PFSK-1 (cell line): ENCODE measurements at regions not wholly inside any gene's neighbourhood (a gene's known extent, or its start where the extent isn't known, plus 50 kb on each side); places are given as distances from the start of the nearest gene placed in this dataset.

Experiments used
- FOXP2 ChIP-seq: optimal IDR thresholded peaks from 2 replicates; pipeline ENCODE3; 2011; ENCODE audit warnings: borderline replicate concordance, control low read depth, inconsistent platforms; ENCODE audit not compliant: insufficient read depth; ENCODE audit errors: extremely low read length, extremely low read depth
- POLR2AphosphoS5 ChIP-seq: IDR thresholded peaks from 2 replicates; pipeline ENCODE4 v1.6.1; 2012; ENCODE audit warnings: low read depth, mild to moderate bottlenecking, control low read depth, low read length, moderate library complexity
- SIN3A ChIP-seq: IDR thresholded peaks from 2 replicates; pipeline ENCODE4 v1.6.1; 2012; ENCODE audit warnings: mild to moderate bottlenecking, low read length, moderate library complexity, borderline replicate concordance; ENCODE audit not compliant: insufficient read depth
- TAF1 ChIP-seq: IDR thresholded peaks from 2 replicates; pipeline ENCODE4 v1.6.1; 2012; ENCODE audit warnings: low read length, control low read depth, borderline replicate concordance; ENCODE audit not compliant: insufficient read depth
- TF ChIP-seq, protein P1 (sequence below), 2 experiments: IDR thresholded peaks; 2 replicates each; pipeline versions ENCODE4 v1.6.1 to v1.8.0; 2011 to 2012; ENCODE audit warnings: low read depth in 2 of 2, low read length in 2 of 2, control low read depth in 1 of 2, inconsistent platforms in 1 of 2, mild to moderate bottlenecking in 1 of 2, moderate library complexity in 1 of 2; ENCODE audit not compliant: insufficient read depth in 1 of 2

DNA sequence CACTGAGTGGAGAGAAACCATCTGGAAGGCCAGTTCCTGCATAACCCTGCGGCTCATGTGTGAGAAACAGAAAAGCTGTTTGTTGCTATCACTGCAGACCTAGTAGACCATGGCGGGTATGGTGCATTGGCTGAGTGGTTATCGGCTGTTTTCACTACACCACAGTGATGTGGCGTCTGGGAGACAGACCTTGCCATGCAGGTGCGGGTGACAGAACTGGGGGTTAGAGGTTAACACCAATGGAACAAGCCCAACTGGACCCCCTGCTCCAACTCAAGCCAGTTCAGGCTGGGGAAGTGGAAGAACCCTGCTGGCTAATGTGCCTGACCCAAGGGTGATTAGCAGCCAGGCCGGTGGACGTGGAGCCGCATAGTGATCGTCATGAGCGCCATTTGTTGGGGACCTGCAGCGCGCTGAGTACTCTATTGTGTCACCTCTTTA is 91.9 kb downstream of the IRF8 start:
- TF ChIP-seq SIN3A (no peak), POLR2AphosphoS5 (no peak), FOXP2 (no peak), TAF1 (no peak)
- TF ChIP-seq, protein P1, sequence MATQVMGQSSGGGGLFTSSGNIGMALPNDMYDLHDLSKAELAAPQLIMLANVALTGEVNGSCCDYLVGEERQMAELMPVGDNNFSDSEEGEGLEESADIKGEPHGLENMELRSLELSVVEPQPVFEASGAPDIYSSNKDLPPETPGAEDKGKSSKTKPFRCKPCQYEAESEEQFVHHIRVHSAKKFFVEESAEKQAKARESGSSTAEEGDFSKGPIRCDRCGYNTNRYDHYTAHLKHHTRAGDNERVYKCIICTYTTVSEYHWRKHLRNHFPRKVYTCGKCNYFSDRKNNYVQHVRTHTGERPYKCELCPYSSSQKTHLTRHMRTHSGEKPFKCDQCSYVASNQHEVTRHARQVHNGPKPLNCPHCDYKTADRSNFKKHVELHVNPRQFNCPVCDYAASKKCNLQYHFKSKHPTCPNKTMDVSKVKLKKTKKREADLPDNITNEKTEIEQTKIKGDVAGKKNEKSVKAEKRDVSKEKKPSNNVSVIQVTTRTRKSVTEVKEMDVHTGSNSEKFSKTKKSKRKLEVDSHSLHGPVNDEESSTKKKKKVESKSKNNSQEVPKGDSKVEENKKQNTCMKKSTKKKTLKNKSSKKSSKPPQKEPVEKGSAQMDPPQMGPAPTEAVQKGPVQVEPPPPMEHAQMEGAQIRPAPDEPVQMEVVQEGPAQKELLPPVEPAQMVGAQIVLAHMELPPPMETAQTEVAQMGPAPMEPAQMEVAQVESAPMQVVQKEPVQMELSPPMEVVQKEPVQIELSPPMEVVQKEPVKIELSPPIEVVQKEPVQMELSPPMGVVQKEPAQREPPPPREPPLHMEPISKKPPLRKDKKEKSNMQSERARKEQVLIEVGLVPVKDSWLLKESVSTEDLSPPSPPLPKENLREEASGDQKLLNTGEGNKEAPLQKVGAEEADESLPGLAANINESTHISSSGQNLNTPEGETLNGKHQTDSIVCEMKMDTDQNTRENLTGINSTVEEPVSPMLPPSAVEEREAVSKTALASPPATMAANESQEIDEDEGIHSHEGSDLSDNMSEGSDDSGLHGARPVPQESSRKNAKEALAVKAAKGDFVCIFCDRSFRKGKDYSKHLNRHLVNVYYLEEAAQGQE (IDR thresholded peaks at IDR 0.05; ENCODE audit: insufficient read depth in 1 of 2, low read depth in 2 of 2, low read length in 2 of 2): no peak

GRCh38 chr16:85991425-85991824 is 92.5 kb downstream of the IRF8 start:
- TF ChIP-seq POLR2AphosphoS5 (no peak), TAF1 (no peak), FOXP2 (no peak), SIN3A (no peak)
- TF ChIP-seq, protein P1 (IDR thresholded peaks at IDR 0.05; ENCODE audit: insufficient read depth in 1 of 2, low read depth in 2 of 2, low read length in 2 of 2): no peak

- TF ChIP-seq FOXP2 (no peak), TAF1 (no peak), POLR2AphosphoS5 (no peak), SIN3A (no peak)
- TF ChIP-seq, protein P1 (IDR thresholded peaks at IDR 0.05; ENCODE audit: insufficient read depth in 1 of 2, low read depth in 2 of 2, low read length in 2 of 2): no peak
Measured at GRCh38 chr16:85991856-85992255, 92.9 kb downstream of the IRF8 start.

DNA sequence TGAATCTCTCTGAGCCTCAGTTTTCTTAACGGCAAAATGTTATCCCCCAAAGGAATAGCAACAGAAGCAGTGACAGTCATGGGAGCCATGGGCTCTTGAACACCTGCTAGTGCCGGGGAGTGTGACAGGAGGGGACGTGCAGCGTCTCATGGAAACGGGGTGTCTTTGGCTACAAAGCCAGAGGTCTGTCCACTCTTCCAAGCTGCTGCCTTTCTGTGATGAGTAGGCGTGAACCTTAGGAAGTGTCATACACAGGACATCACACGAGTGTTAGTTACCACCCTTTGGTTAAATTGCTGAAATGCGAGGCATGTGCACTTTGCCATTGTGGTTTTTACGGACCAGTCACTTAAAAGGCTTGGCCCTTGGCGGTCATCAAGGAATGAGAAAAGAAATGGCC is 93.4 kb downstream of the IRF8 start:
- TF ChIP-seq POLR2AphosphoS5 (no peak), FOXP2 (no peak), TAF1 (no peak), SIN3A (no peak)
- TF ChIP-seq, protein P1 (IDR thresholded peaks at IDR 0.05; ENCODE audit: insufficient read depth in 1 of 2, low read depth in 2 of 2, low read length in 2 of 2): no peak

DNA sequence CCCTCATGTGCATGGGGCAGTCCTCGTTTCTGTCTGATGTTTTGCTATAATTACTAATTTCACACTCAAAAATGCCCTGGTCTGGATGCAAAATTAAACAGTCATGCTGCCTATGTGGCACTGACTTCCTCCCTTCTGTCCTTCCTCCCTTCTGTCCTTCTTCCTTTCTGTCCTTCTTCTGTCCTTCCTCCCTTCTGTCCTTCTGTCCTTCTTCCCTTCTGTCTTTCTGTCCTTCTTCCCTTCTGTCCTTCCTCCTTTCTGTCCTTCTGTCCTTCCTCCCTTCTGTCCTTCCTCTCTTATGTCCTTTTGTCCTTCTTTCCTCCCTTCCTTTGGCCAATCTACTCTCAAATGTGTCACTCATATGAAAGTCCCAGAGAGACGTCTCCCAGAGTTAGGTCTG is 93.8 kb downstream of the IRF8 start:
- no peak for TF ChIP-seq SIN3A
- no peak for TF ChIP-seq FOXP2
- no peak for TF ChIP-seq POLR2AphosphoS5
- no peak for TF ChIP-seq TAF1
- TF ChIP-seq, protein P1 (IDR thresholded peaks at IDR 0.05; ENCODE audit: insufficient read depth in 1 of 2, low read depth in 2 of 2, low read length in 2 of 2): no peak
